B cell (primary cell): ENCODE measurements at regions not wholly inside any gene's neighbourhood (a gene's known extent, or its start where the extent isn't known, plus 50 kb on each side); places are given as distances from the start of the nearest gene placed in this dataset.

ENCODE experiments used
- ATAC-seq: fragments of 200-7000 bp; cut with Tn5 transposase; one replicate; pipeline ENCODE4 v1.10.0; 2021; ENCODE audit warnings: low read depth, mild to moderate bottlenecking, moderate number of reproducible peaks, moderate library complexity
- CTCF ChIA-PET: fragments of 350-600 bp; sonication (Branson Sonifier 250); formaldehyde crosslinking; loops from one replicate; lab custom pipeline; 2021; ENCODE audit warnings: antibody characterized with exemption, inconsistent platforms; lab: Charles Lee
- POLR2A ChIA-PET: fragments of 350-600 bp; sonication (Branson Sonifier 250); formaldehyde crosslinking; loops from one replicate; lab custom pipeline; 2021; ENCODE audit warnings: antibody characterized with exemption; lab: Charles Lee
- DNase-seq: peaks from one replicate; pipeline ENCODE4 v3.0.0; 2013
- H2AFZ ChIP-seq: 2 replicates; pipeline ENCODE4 v1.6.1; 2012; ENCODE audit warnings: mild to moderate bottlenecking, low read depth, low read length; ENCODE audit not compliant: insufficient read depth, poor library complexity, severe bottlenecking
- H3K27ac ChIP-seq, 2 donors: 1 replicate in 1 of 2; 2 replicates in 1 of 2; pipeline ENCODE4 v1.5.1; 2012 to 2013; ENCODE audit warnings: low read length in 2 of 2, mild to moderate bottlenecking in 2 of 2, moderate library complexity in 1 of 2
- H3K27me3 ChIP-seq, 4 experiments: fragments of 200-600 bp in 1 of 4; sonication (generic) in 1 of 4; replicated peaks in 1 of 4; 1 replicate in 2 of 4; 2 replicates in 2 of 4; pipeline versions ENCODE4 v1.6.1 to v1.7.0; 2013 to 2016; ENCODE audit warnings: low read length in 3 of 4, mild to moderate bottlenecking in 2 of 4, mixed read lengths in 1 of 4, moderate library complexity in 1 of 4; ENCODE audit not compliant: insufficient read depth in 4 of 4, control insufficient read depth in 3 of 4; ENCODE audit errors: control extremely low read depth in 1 of 4
- H3K36me3 ChIP-seq, 2 experiments: replicated peaks in 1 of 2; 1 replicate in 1 of 2; 2 replicates in 1 of 2; pipeline versions ENCODE4 v1.6.1 to v1.7.1; 2013; ENCODE audit warnings: low read length in 1 of 2; ENCODE audit not compliant: insufficient read depth in 2 of 2, control insufficient read depth in 1 of 2; ENCODE audit errors: control extremely low read depth in 1 of 2, extremely low read depth in 1 of 2
- H3K4me1 ChIP-seq, 2 donors: fragments of 200-600 bp in 1 of 2; sonication (generic) in 1 of 2; 1 replicate in 1 of 2; 2 replicates in 1 of 2; pipeline versions ENCODE4 v1.5.1 to v1.6.1; 2013 to 2017; ENCODE audit warnings: low read length in 2 of 2; ENCODE audit not compliant: control insufficient read depth in 2 of 2, insufficient read depth in 2 of 2
- H3K4me2 ChIP-seq: replicated peaks from 2 replicates; pipeline ENCODE3; 2012; ENCODE audit warnings: mild to moderate bottlenecking, low read depth, low read length; ENCODE audit not compliant: poor library complexity, severe bottlenecking
- H3K4me3 ChIP-seq, 5 experiments: fragments of 200-600 bp in 1 of 5; sonication (generic) in 1 of 5; 1 replicate in 3 of 5; 2 replicates in 2 of 5; pipeline versions ENCODE4 v1.5.1 to v1.7.0; 2011 to 2016; ENCODE audit warnings: low read length in 4 of 5, mild to moderate bottlenecking in 4 of 5, low read depth in 2 of 5, control low read depth in 1 of 5, moderate library complexity in 1 of 5; ENCODE audit not compliant: insufficient read depth in 1 of 5; ENCODE audit errors: control extremely low read depth in 1 of 5, extremely low read depth in 1 of 5
- H3K79me2 ChIP-seq: fragments of 200-600 bp; sonication (generic); one replicate; pipeline ENCODE4 v1.6.0; 2016; ENCODE audit warnings: low read length; ENCODE audit not compliant: control insufficient read depth, insufficient read depth
- H3K9ac ChIP-seq: fragments of 200-600 bp; sonication (generic); 2 replicates; pipeline ENCODE4 v1.6.1; 2017; ENCODE audit warnings: mild to moderate bottlenecking, low read length, moderate library complexity
- H3K9me3 ChIP-seq, 3 donors: one replicate each; pipeline versions ENCODE4 v1.6.1 to v1.7.1; 2013; ENCODE audit warnings: low read length in 2 of 3; ENCODE audit not compliant: control insufficient read depth in 2 of 3, insufficient read depth in 1 of 3; ENCODE audit errors: control extremely low read depth in 1 of 3
- H4K20me1 ChIP-seq: 2 replicates; pipeline ENCODE4 v1.6.0; 2012; ENCODE audit warnings: mild to moderate bottlenecking, low read length; ENCODE audit not compliant: insufficient read depth, control insufficient read depth, poor library complexity, severe bottlenecking
- H3K27ac Mint-ChIP-seq: one replicate; pipeline ENCODE4 v1.8.0; 2021; ENCODE audit warnings: mixed read lengths
- H3K27me3 Mint-ChIP-seq: one replicate; pipeline ENCODE4 v1.8.0; 2021; ENCODE audit warnings: mixed read lengths
- H3K4me1 Mint-ChIP-seq: one replicate; pipeline ENCODE4 v1.8.0; 2021; ENCODE audit warnings: mixed read lengths
- H3K4me3 Mint-ChIP-seq: one replicate; pipeline ENCODE4 v1.8.0; 2021; ENCODE audit warnings: mixed read lengths
- H3K9me3 Mint-ChIP-seq: one replicate; pipeline ENCODE4 v1.8.0; 2022; ENCODE audit warnings: mixed read lengths; ENCODE audit not compliant: insufficient read depth
- EZH2 ChIP-seq: IDR thresholded peaks from 2 replicates; pipeline ENCODE4 v1.6.1; 2012; ENCODE audit warnings: borderline replicate concordance, low read depth, mild to moderate bottlenecking, moderate library complexity, low read length; ENCODE audit not compliant: insufficient read depth, poor library complexity, severe bottlenecking
- WGBS: methylation state at CpG from one replicate; pipeline ENCODE4 v1.1.5; 2013; ENCODE audit warnings: missing lambda C conversion rate; ENCODE audit not compliant: insufficient coverage; 5-methylcytosine and 5-hydroxymethylcytosine counted together
- intact Hi-C: fragments of 100-400 bp; cut with micrococcal nuclease; formaldehyde crosslinking; loops from one replicate; pipeline ENCODE4 v1.10.0; 2022
- TF ChIP-seq, protein P1 (sequence below): fragments of 200-600 bp; IDR thresholded peaks from one replicate; pipeline ENCODE4 v1.8.0; 2022; ENCODE audit warnings: antibody characterized with exemption, mild to moderate bottlenecking

DNA sequence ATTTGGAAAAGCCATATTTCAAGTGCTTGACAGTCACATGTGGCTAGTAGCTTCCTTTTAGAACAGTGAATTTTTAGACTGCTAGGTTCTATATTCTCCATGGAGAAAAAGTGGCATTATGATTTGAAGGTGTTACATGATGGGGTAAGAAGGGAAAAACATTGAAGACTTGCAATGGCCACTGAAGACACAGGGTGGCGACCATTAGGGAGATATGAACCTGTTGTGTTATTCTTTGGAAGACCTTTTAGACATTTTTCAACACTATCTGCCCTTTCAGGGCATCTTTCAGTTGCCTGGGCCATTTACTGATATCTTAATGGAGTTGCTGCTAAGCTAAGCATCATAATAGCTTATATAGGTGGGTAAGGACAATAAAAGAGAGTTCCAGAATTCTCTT is 1387.2 kb downstream of the SUCLG1 start:
- TF ChIP-seq, protein P1, sequence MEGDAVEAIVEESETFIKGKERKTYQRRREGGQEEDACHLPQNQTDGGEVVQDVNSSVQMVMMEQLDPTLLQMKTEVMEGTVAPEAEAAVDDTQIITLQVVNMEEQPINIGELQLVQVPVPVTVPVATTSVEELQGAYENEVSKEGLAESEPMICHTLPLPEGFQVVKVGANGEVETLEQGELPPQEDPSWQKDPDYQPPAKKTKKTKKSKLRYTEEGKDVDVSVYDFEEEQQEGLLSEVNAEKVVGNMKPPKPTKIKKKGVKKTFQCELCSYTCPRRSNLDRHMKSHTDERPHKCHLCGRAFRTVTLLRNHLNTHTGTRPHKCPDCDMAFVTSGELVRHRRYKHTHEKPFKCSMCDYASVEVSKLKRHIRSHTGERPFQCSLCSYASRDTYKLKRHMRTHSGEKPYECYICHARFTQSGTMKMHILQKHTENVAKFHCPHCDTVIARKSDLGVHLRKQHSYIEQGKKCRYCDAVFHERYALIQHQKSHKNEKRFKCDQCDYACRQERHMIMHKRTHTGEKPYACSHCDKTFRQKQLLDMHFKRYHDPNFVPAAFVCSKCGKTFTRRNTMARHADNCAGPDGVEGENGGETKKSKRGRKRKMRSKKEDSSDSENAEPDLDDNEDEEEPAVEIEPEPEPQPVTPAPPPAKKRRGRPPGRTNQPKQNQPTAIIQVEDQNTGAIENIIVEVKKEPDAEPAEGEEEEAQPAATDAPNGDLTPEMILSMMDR: no peak
- no peak for TF ChIP-seq EZH2
- ChIA-PET CTCF (no interaction called here), POLR2A (no interaction called here)
- H3K79me2 ChIP-seq: no peaks in the 10 kb centered on the region
- Mint-ChIP-seq H3K27me3 (no peaks in the 10 kb centered on the region), H3K4me3 (no peak overlapping the region), H3K4me1 (no peaks in the 10 kb centered on the region), H3K27ac (no peak overlapping the region), H3K9me3 (no peaks in the 10 kb centered on the region)
- no peaks in the 10 kb centered on the region for H4K20me1 ChIP-seq
- intact Hi-C loops: no loop called here
- no peak overlapping the region for H2AFZ ChIP-seq
- ATAC-seq (no peak), DNase-seq (no peak)
- WGBS: no CpG with 5 or more reads among the region's 1 CpG
- no peaks in the 10 kb centered on the region for H3K27me3 ChIP-seq
- H3K9ac ChIP-seq: no peak overlapping the region
- no peak overlapping the region for H3K4me3 ChIP-seq
- no peaks in the 10 kb centered on the region for H3K4me1 ChIP-seq
- H3K4me2 ChIP-seq: no peak overlapping the region
- no peak overlapping the region for H3K27ac ChIP-seq
- no peaks in the 10 kb centered on the region for H3K36me3 ChIP-seq
- no peaks in the 10 kb centered on the region for H3K9me3 ChIP-seq

DNA sequence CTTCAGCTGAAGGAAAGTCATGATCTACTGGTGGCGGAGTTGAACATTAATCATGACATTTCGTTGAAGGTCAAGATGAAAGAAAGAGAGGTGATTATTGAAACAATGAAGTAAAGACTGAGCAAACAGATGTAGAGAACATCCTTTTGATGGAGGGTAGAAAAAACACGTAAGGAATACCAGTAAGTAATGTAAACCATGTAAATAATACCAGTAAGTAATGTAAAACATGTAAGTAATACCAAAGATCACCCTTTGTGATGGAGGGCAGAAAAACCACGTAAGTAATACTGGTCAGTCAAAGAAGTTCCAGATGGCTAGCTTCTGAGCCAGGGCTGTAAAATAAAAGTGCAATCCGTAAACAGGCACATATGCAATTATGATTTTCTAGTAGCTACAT is 1387.7 kb downstream of the SUCLG1 start:
- no peaks in the 10 kb centered on the region for H3K27me3 ChIP-seq
- no peaks in the 10 kb centered on the region for H3K4me1 ChIP-seq
- H4K20me1 ChIP-seq: no peaks in the 10 kb centered on the region
- ATAC-seq (no peak), DNase-seq (no peak)
- H3K4me3 Mint-ChIP-seq: no peak overlapping the region
- CTCF ChIA-PET: no interaction called here
- WGBS: 100% methylated on average over 2 of the region's 5 CpGs
- H3K27me3 Mint-ChIP-seq: no peaks in the 10 kb centered on the region
- H3K4me3 ChIP-seq: no peak overlapping the region
- H3K79me2 ChIP-seq: no peaks in the 10 kb centered on the region
- no peak overlapping the region for H3K4me2 ChIP-seq
- no peak overlapping the region for H2AFZ ChIP-seq
- H3K9me3 ChIP-seq: no peaks in the 10 kb centered on the region
- TF ChIP-seq EZH2: no peak
- TF ChIP-seq, protein P1: no peak
- no peaks in the 10 kb centered on the region for H3K9me3 Mint-ChIP-seq
- H3K4me1 Mint-ChIP-seq: no peaks in the 10 kb centered on the region
- no peak overlapping the region for H3K27ac ChIP-seq
- intact Hi-C loops: no loop called here
- H3K9ac ChIP-seq: no peak overlapping the region
- H3K27ac Mint-ChIP-seq: no peak overlapping the region
- no peaks in the 10 kb centered on the region for H3K36me3 ChIP-seq
- POLR2A ChIA-PET: no interaction called here
